ENCODE measurements at regions not wholly inside any gene's neighbourhood (a gene's known extent, or its start where the extent isn't known, plus 50 kb on each side); places are given as distances from the start of the nearest gene placed in this dataset.

- TF ChIP-seq POLR2A (IDR thresholded peaks at IDR 0.05) (no peak), CTCF (IDR thresholded peaks at IDR 0.05) (no peak)
- DNase-seq = no peak
- no peaks in the 10 kb centered on the region for H3K4me1 ChIP-seq
Observed at GRCh38 chr13:61040181-61040580, 375.5 kb downstream of the PCDH20 start.

GRCh38 chr13:61039302-61039701 lies 376.3 kb downstream of the PCDH20 start:
- Histone ChIP-seq H3K4me1 (no peaks in the 10 kb centered on the region), H3K9me3 (no peaks in the 10 kb centered on the region), H3K36me3 (no peaks in the 10 kb centered on the region), H3K4me3 (no peak overlapping the region), H3K27ac (no peak overlapping the region), H3K27me3 (no peaks in the 10 kb centered on the region)
- DNase-seq = no peak
- TF ChIP-seq POLR2A (IDR thresholded peaks at IDR 0.05) = no peak
- TF ChIP-seq CTCF (IDR thresholded peaks at IDR 0.05) = no peak

More at GRCh38 chr13:61040181-61040580, 375.5 kb downstream of the PCDH20 start:
- H3K9me3 ChIP-seq = no peaks in the 10 kb centered on the region
- H3K27me3 ChIP-seq = no peaks in the 10 kb centered on the region
- H3K36me3 ChIP-seq = no peaks in the 10 kb centered on the region
- H3K27ac ChIP-seq = no peak overlapping the region
- no peak overlapping the region for H3K4me3 ChIP-seq

GRCh38 chr13:61036715-61037114 lies 378.9 kb downstream of the PCDH20 start:
- Histone ChIP-seq H3K27me3 (no peaks in the 10 kb centered on the region), H3K27ac (no peak overlapping the region), H3K4me1 (no peaks in the 10 kb centered on the region), H3K4me3 (no peak overlapping the region), H3K9me3 (no peaks in the 10 kb centered on the region), H3K36me3 (no peaks in the 10 kb centered on the region)
- TF ChIP-seq CTCF (IDR thresholded peaks at IDR 0.05) = no peak
- TF ChIP-seq POLR2A (IDR thresholded peaks at IDR 0.05) = no peak
- no peak for DNase-seq

- no peak overlapping the region for H3K27ac ChIP-seq
- H3K9me3 ChIP-seq = no peaks in the 10 kb centered on the region
- no peak overlapping the region for H3K4me3 ChIP-seq
- H3K4me1 ChIP-seq = no peaks in the 10 kb centered on the region
- H3K27me3 ChIP-seq = no peaks in the 10 kb centered on the region
- no peak for DNase-seq
- TF ChIP-seq CTCF (IDR thresholded peaks at IDR 0.05) = no peak
- TF ChIP-seq POLR2A (IDR thresholded peaks at IDR 0.05) = no peak
- no peaks in the 10 kb centered on the region for H3K36me3 ChIP-seq
Observed at GRCh38 chr13:61030445-61030844, 385.2 kb downstream of the PCDH20 start.

GRCh38 chr13:61029064-61029463 lies 386.6 kb downstream of the PCDH20 start:
- Histone ChIP-seq H3K36me3 (no peaks in the 10 kb centered on the region), H3K9me3 (no peaks in the 10 kb centered on the region), H3K4me1 (no peaks in the 10 kb centered on the region), H3K27ac (no peak overlapping the region), H3K27me3 (no peaks in the 10 kb centered on the region), H3K4me3 (no peak overlapping the region)
- no peak for TF ChIP-seq CTCF (IDR thresholded peaks at IDR 0.05)
- no peak for TF ChIP-seq POLR2A (IDR thresholded peaks at IDR 0.05)
- no peak for DNase-seq

GRCh38 chr13:61024046-61024445 lies 391.6 kb downstream of the PCDH20 start:
- Histone ChIP-seq H3K27ac (no peak overlapping the region), H3K36me3 (no peaks in the 10 kb centered on the region)
- DNase-seq = no peak

More at GRCh38 chr13:61024046-61024445, 391.6 kb downstream of the PCDH20 start:
- H3K4me3 ChIP-seq = no peak overlapping the region
- TF ChIP-seq POLR2A (IDR thresholded peaks at IDR 0.05) (no peak), CTCF (IDR thresholded peaks at IDR 0.05) (no peak)
- H3K9me3 ChIP-seq = no peaks in the 10 kb centered on the region
- no peaks in the 10 kb centered on the region for H3K27me3 ChIP-seq
- no peaks in the 10 kb centered on the region for H3K4me1 ChIP-seq

All from Peyer's patch (tissue), 4 donors.